Activated CD4-positive, alpha-beta T cell treated with anti-CD3 and anti-CD28 coated beads, Interleukin-2, amount 50 U/mL, for 48 hours (primary cell): ENCODE measurements at regions not wholly inside any gene's neighbourhood (a gene's known extent, or its start where the extent isn't known, plus 50 kb on each side); places are given as distances from the start of the nearest gene placed in this dataset.
"Not testable (repeated sequence)": the region's sequence is repeated elsewhere in the genome, so short reads cannot be mapped to it uniquely, and the experiment has no call there.

Source experiments
- DNase-seq, 2 experiments: peaks; one replicate each; pipeline ENCODE4 v3.0.0-alpha.2; 2020

DNA sequence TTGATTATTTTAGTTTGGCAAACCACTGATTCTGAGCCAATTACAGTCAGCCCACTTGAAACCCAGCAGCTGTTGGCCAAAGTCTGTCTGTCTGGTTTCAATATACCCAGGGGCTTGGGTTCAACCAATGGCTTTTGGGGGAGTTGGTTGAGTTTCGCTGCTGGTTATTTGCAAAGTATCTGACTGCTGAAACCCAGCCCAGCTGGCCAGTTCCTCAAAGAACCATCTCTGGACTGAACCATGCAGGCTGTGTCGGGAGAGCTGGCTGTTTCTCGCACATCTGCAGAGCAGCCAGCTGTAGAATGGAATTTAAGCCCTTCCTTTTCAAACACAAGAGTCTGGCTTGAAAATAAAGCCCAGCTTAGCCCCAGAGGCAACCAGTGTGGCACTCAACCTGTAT is 66.0 kb upstream of the PAX7 start:
- no peak for DNase-seq

- DNase-seq = no peak
These were observed 65.3 kb upstream of the PAX7 start for GRCh38 chr1:18565321-18565720.

DNA sequence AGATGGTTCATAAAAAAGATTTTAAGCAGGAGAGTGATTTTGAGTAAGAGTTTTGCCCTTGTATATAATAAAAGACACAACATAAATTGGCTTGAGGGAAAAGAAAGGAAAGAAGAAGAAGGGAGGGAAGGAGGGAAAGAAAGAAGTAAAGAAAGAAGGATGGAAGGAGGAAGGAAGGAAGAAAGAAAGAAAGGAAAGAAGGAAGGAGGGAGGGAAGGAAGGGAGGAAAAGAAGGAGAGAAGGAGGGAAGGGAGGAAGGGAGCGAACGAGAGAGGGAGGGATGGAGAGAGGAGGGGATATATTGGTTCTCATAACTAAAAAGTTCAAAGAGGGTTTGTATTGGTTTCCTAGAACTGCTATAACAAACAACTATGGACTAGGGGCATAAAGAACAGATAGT is 62.2 kb upstream of the PAX7 start:
- no peak for DNase-seq

GRCh38 chr1:18569251-18569650 is 61.4 kb upstream of the PAX7 start:
- DNase-seq = no peak

DNA sequence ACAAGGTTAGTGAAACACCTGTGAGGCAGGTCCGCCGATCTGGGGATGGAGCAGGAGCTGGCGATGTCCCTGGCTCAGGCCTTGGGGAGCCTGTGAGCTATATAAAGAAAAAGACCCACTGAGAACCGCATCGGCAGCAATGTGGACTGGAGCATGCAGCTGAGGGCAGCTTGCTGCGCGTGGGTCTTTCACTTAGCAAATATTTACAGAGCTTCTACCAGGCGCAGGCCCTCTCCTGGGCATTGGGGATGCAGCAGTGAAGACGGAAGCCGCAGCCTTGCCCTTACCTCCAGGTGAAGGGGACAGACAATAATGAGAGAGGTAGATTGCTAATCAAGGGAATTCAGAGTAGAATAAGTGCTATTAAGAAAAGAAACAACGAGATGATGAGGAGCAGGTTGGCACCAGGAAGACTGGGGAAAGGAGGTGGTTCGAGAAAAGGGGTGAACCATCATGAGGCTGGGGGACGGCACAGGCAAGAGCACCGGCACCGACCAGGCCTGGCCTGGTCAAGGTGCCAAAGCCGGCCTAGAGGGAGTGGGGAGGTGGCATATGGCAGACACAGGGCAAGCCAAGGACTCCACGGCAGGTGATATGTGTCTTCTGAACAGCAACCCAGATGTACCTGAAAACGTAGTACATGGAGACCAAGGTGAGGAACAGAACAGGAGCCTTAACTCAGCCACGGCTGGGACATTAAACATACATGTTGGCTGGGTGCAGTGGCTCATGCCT is 60.7 kb upstream of the PAX7 start:
- DNase-seq = no peak

GRCh38 chr1:18571275-18571674 is 59.4 kb upstream of the PAX7 start:
- no peak for DNase-seq

DNA sequence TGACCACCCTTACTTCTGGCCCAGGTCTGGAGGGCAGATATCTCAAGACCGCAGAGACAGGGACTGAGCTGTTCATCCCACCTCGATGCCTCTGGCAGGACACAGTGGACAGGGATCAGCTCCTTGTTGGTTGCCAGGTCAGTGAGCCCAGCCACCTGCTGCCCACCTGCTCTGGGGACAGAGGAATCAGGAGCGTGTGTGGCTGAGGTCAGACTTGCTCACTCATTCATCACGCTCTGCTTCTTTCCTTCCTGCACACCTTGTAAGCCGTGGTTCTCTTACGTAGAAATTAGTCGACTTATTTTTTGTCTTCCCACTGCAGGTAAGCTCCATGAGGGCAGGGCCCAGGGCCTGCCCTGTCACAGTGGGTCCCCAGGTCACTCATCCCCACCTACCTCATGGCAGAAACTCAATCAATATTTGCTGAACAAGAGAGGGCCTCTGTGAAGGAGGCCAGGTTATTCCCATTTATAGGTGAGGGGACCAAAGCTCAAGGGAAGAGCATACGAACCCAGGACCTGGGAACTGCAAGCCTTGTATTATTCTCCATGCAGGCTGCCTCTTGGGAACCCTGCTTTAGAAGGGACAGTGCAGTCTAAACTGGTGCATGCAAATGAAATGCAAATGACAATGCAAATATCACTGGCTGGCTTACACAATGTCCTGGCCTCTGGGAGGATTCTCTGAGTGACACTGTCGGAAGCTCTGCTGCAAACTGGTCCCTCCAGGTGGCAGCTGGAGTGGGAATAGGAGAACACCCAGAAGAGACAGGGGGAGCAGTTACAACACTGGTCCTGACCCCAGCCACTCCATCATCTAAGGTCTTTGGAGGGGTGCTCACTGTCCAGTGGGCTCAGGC is 58.4 kb upstream of the PAX7 start:
- no peak for DNase-seq

DNA sequence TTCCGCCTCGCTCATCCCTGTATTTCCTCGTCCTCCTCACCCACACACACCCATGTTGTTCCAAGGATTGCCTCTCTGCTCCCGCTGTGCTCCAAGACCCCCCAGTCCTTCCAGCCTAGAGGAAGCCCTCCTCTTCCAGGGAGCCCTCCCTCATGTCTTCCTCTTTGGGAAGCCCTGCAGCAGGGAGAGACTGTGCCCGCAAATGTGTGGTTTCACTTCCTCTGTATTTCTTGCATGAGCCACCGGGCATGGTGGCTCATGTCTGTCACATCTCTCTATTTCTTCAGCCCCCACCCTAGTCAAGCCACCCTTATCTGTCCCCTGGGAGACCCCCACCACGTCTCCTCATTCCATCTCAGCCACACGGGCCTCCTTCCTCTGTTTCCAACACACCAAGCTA is 57.5 kb upstream of the PAX7 start:
- no peak for DNase-seq

GRCh38 chr1:18574754-18575153 is 55.9 kb upstream of the PAX7 start:
- DNase-seq = no peak

- no peak for DNase-seq
These were observed 55.0 kb upstream of the PAX7 start for GRCh38 chr1:18575620-18576019.

DNA sequence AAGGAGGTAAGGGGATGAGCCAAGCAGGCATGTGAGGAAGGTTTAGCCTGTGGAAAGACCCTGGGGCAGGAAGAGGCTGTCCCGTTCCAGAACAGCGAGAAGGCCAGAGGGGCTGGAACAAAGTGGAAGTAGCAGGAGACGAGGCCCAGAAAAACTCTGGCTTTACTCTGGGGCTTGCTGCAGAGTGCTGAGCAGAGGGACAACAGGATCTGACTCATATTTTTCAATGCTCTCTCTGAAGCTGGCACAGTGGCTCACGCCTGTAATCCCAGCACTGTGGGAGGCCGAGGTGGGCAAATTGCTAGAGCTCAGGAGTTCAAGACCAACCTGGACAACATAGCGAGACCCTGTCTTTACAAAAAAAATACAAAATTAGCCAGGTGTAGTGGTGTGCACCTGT is 52.4 kb upstream of the PAX7 start:
- DNase-seq = no peak

GRCh38 chr1:18579267-18579666 is 51.4 kb upstream of the PAX7 start:
- DNase-seq = not testable (repeated sequence)

DNA sequence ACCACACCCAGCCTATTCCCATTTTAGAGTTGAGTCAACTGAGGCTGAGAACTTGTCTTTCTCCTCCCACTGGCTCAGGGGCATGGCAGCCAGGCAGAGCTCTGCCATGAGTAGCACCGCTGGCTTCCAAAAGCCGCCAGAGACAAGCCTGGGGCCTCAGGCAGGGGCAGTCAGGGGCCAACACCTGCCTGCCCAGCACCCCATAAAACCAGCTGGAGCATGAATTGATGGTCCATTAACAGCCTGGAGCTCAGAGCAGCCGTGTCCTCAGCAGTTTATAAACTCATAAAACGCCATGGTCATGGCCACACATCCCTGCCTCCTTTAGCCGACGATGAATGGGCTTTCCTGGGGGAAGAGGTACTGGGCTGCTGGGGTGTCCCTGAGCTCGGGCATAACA is 50.6 kb upstream of the PAX7 start:
- no peak for DNase-seq

DNA sequence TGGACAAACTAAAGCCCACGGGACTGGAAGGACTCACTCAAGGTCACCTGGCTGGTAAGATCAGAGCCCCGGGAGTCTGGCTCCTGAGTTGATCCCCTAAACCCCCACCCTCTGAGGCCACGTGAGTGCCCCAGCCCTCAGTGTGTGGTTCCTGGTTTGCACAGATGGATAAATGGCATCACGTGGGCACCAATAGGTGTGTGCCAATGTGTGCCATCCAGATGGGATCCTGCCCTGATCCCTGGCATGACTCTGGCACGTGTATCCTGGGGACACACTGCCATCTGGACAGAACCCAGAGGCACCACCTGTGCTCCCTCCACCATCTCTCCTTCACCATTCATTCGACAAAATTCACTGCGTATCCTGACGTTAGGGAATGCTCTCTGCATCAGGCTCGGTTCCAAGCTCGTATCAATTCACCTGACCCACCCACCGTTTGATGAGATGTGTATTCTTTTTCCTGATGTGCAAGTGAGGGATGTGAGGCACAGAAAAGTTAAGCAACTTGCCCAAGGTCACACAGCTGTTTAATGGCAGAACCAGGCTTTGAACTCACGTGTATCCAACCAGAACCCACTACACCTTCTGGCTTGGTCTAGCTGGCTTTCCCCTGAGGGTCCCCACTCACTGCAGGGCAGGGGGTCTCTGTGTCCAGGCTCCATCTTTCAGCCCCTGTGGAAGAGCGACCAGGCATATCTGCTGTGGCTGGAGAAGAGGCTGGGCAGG is 49.8 kb upstream of the PAX7 start:
- no peak for DNase-seq
